ENCODE measurements at regions not wholly inside any gene's neighbourhood (a gene's known extent, or its start where the extent isn't known, plus 50 kb on each side); places are given as distances from the start of the nearest gene placed in this dataset.

GRCh38 chr2:12073217-12073852 is 326.9 kb downstream of the LPIN1 start:
- H3K4me1 Mint-ChIP-seq (ENCODE audit: low read depth, unreplicated experiment), result no peaks in the 10 kb centered on the region
- no peak for DNase-seq
- no peak for TF ChIP-seq CTCF (IDR thresholded peaks at IDR 0.05; ENCODE audit: partially characterized antibody, unreplicated experiment)
- no peak overlapping the region for H3K4me3 Mint-ChIP-seq (ENCODE audit: unreplicated experiment)
- H3K27ac Mint-ChIP-seq (ENCODE audit: unreplicated experiment), result no peak overlapping the region
- H3K9me3 Mint-ChIP-seq (ENCODE audit: unreplicated experiment), result peaks cover 1% of the 10 kb centered on the region
- no peaks in the 10 kb centered on the region for H3K27me3 Mint-ChIP-seq (ENCODE audit: unreplicated experiment)
- H3K36me3 Mint-ChIP-seq (ENCODE audit: unreplicated experiment), result no peaks in the 10 kb centered on the region

GRCh38 chr2:12074126-12074844 is 327.9 kb downstream of the LPIN1 start:
- no peaks in the 10 kb centered on the region for H3K36me3 Mint-ChIP-seq (ENCODE audit: unreplicated experiment)
- no peaks in the 10 kb centered on the region for H3K27me3 Mint-ChIP-seq (ENCODE audit: unreplicated experiment)
- TF ChIP-seq CTCF (IDR thresholded peaks at IDR 0.05; ENCODE audit: partially characterized antibody, unreplicated experiment), result no peak
- H3K9me3 Mint-ChIP-seq (ENCODE audit: unreplicated experiment), result no peaks in the 10 kb centered on the region
- H3K27ac Mint-ChIP-seq (ENCODE audit: unreplicated experiment), result no peak overlapping the region
- no peak overlapping the region for H3K4me3 Mint-ChIP-seq (ENCODE audit: unreplicated experiment)
- H3K4me1 Mint-ChIP-seq (ENCODE audit: low read depth, unreplicated experiment), result no peaks in the 10 kb centered on the region
- no peak for DNase-seq

GRCh38 chr2:12074845-12075217 is 328.4 kb downstream of the LPIN1 start:
- Mint-ChIP-seq H3K36me3 (ENCODE audit: unreplicated experiment) (no peaks in the 10 kb centered on the region), H3K9me3 (ENCODE audit: unreplicated experiment) (no peaks in the 10 kb centered on the region), H3K4me3 (ENCODE audit: unreplicated experiment) (no peak overlapping the region), H3K27ac (ENCODE audit: unreplicated experiment) (no peak overlapping the region), H3K27me3 (ENCODE audit: unreplicated experiment) (no peaks in the 10 kb centered on the region), H3K4me1 (ENCODE audit: low read depth, unreplicated experiment) (no peaks in the 10 kb centered on the region)
- no peak for DNase-seq
- no peak for TF ChIP-seq CTCF (IDR thresholded peaks at IDR 0.05; ENCODE audit: partially characterized antibody, unreplicated experiment)

- Mint-ChIP-seq H3K36me3 (ENCODE audit: unreplicated experiment) (no peaks in the 10 kb centered on the region), H3K27me3 (ENCODE audit: unreplicated experiment) (no peaks in the 10 kb centered on the region), H3K9me3 (ENCODE audit: unreplicated experiment) (no peaks in the 10 kb centered on the region), H3K4me1 (ENCODE audit: low read depth, unreplicated experiment) (peaks cover 5% of the 10 kb centered on the region), H3K27ac (ENCODE audit: unreplicated experiment) (no peak overlapping the region), H3K4me3 (ENCODE audit: unreplicated experiment) (no peak overlapping the region)
- no peak for DNase-seq
- no peak for TF ChIP-seq CTCF (IDR thresholded peaks at IDR 0.05; ENCODE audit: partially characterized antibody, unreplicated experiment)
Measured at GRCh38 chr2:12075603-12076002, 329.2 kb downstream of the LPIN1 start.

- H3K4me3 Mint-ChIP-seq (ENCODE audit: unreplicated experiment), result no peak overlapping the region
- H3K36me3 Mint-ChIP-seq (ENCODE audit: unreplicated experiment), result no peaks in the 10 kb centered on the region
- H3K27me3 Mint-ChIP-seq (ENCODE audit: unreplicated experiment), result no peaks in the 10 kb centered on the region
- no peak for TF ChIP-seq CTCF (IDR thresholded peaks at IDR 0.05; ENCODE audit: partially characterized antibody, unreplicated experiment)
- no peak for DNase-seq
- no peak overlapping the region for H3K27ac Mint-ChIP-seq (ENCODE audit: unreplicated experiment)
- no peaks in the 10 kb centered on the region for H3K9me3 Mint-ChIP-seq (ENCODE audit: unreplicated experiment)
- H3K4me1 Mint-ChIP-seq (ENCODE audit: low read depth, unreplicated experiment), result peaks cover 8% of the 10 kb centered on the region
Measured at GRCh38 chr2:12076810-12077209, 330.4 kb downstream of the LPIN1 start.
